Psoas muscle (tissue), 7 donors: ENCODE measurements at regions not wholly inside any gene's neighbourhood (a gene's known extent, or its start where the extent isn't known, plus 50 kb on each side); places are given as distances from the start of the nearest gene placed in this dataset.

Source experiments
- ATAC-seq, 4 donors: fragments of 200-7000 bp; cut with Tn5 transposase; one replicate each; pipeline ENCODE4 v1.9.1; 2020; ENCODE audit warnings: moderate library complexity in 3 of 4, mild to moderate bottlenecking in 2 of 4
- DNase-seq, 2 donors: peaks; one replicate each; pipeline ENCODE4 v3.0.0-alpha.2; 2020
- H3K27ac ChIP-seq: fragments of 200-600 bp; one replicate; pipeline ENCODE4 v1.8.0; 2022
- H3K27me3 ChIP-seq, 3 donors: fragments of 200-600 bp in 1 of 3; one replicate each; pipeline versions ENCODE4 v1.6.1 to v1.8.0; 2013 to 2022; ENCODE audit warnings: low read length in 2 of 3, mild to moderate bottlenecking in 2 of 3, moderate library complexity in 1 of 3; ENCODE audit not compliant: insufficient read depth in 3 of 3
- H3K36me3 ChIP-seq, 2 donors: fragments of 200-600 bp in 1 of 2; one replicate each; pipeline versions ENCODE4 v1.6.1 to v1.8.0; 2013 to 2022; ENCODE audit warnings: low read depth in 1 of 2, mild to moderate bottlenecking in 1 of 2, moderate library complexity in 1 of 2; ENCODE audit not compliant: insufficient read depth in 1 of 2
- H3K4me1 ChIP-seq: fragments of 200-600 bp; one replicate; pipeline ENCODE4 v1.8.0; 2022
- H3K4me3 ChIP-seq: fragments of 200-600 bp; one replicate; pipeline ENCODE4 v1.8.0; 2022; ENCODE audit warnings: mild to moderate bottlenecking
- H3K9me3 ChIP-seq: fragments of 200-600 bp; one replicate; pipeline ENCODE4 v1.8.0; 2022
- CTCF ChIP-seq: fragments of 200-600 bp; IDR thresholded peaks from one replicate; pipeline ENCODE4 v1.8.0; 2022; ENCODE audit warnings: antibody characterized with exemption
- WGBS, 3 donors: extraction: QIAGEN DNeasy Blood & Tissue Kit; methylation state at CpG; one replicate each; pipeline versions ENCODE4 v1.1.6 to v1.1.7; 2013; 5-methylcytosine and 5-hydroxymethylcytosine counted together
- intact Hi-C, 2 donors: fragments of 100-400 bp; cut with DNase I; formaldehyde crosslinking; loops; one replicate each; pipeline versions ENCODE4 v1.11.0 to v1.14.2; 2022
- donor health status: healthy with polysubstance abuse.
- donor health status: DM: no; HTN: no; CAD: no; lungs with moderate emphysema.
- donor health status: Bipolar disorder and iron deficiency.
- donor health status: healthy.
- donor health status: DM: yes; HTN: yes; CAD: no.
- donor health status: DM: no; HTN: no; CAD: no.
- donor health status: DM: yes; HTN: yes; CAD: no.

DNA sequence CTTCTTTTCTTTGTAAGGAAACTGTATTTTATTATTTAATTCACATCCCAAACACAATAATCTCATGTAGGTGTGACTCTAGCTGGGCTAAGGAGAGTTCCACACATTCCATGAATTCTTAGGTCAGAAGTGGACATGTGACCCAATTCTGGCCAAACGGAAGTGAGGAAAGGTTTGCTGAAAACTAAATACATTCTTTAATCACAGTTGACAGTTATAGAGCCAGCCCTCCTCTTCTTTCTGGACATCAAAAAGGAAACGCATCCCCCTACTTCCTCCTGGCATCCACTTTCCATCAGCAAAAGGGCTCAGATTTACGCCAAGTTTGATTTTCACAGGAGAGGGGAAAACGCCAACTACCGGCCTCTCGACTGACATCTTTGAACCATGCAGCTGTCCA lies 774.4 kb upstream of the POM121L12 start:
- no peak overlapping the region for H3K27ac ChIP-seq
- no peaks in the 10 kb centered on the region for H3K36me3 ChIP-seq
- no peak for TF ChIP-seq CTCF
- H3K4me1 ChIP-seq, result no peaks in the 10 kb centered on the region
- no peak for ATAC-seq
- no peak overlapping the region for H3K4me3 ChIP-seq
- H3K9me3 ChIP-seq, result no peaks in the 10 kb centered on the region
- no peak for DNase-seq
- 29 to 47% (median 46%) methylated on average over 6 of the region's 6 CpGs for WGBS, 3 donors
- H3K27me3 ChIP-seq, result no peaks in the 10 kb centered on the region
- intact Hi-C loops, result no loop called here

- H3K4me1 ChIP-seq, result no peaks in the 10 kb centered on the region
- no peak for TF ChIP-seq CTCF
- H3K9me3 ChIP-seq, result no peaks in the 10 kb centered on the region
- 71 to 76% (median 76%) methylated on average over 6 of the region's 6 CpGs for WGBS, 3 donors
- H3K36me3 ChIP-seq, result no peaks in the 10 kb centered on the region
- no peaks in the 10 kb centered on the region for H3K27me3 ChIP-seq
- DNase-seq, result no peak
- intact Hi-C loops, result no loop called here
- no peak overlapping the region for H3K27ac ChIP-seq
- H3K4me3 ChIP-seq, result no peak overlapping the region
- ATAC-seq, result no peak
These were observed 775.3 kb upstream of the POM121L12 start for GRCh38 chr7:52260046-52260665.

DNA sequence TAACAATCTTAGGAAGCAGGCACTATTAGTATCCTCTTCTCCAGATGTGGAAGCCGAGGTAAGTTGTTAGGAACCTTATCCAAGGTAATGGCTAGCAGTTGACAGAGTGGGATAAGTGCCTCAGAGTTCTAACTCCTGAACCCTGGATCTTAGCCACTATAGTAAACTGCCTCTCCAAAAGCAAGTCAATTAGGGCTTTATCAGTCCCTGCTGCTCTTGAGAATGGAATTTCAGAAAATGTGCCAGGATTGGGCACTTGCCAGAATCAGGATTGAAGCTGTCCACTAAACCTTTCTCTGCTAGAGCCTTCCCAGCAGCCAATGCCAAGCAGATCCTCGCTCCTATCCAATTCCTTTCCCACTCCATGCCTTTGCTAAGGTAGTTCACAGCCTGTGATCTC lies 777.5 kb upstream of the POM121L12 start:
- Histone ChIP-seq H3K27ac (no peak overlapping the region), H3K4me3 (no peak overlapping the region), H3K9me3 (no peaks in the 10 kb centered on the region), H3K36me3 (no peaks in the 10 kb centered on the region), H3K4me1 (no peaks in the 10 kb centered on the region), H3K27me3 (no peaks in the 10 kb centered on the region)
- DNase-seq (no peak), ATAC-seq (no peak)
- intact Hi-C loops, result no loop called here
- TF ChIP-seq CTCF, result no peak
- WGBS, 3 donors, result 33 to 41% (median 35%) methylated on average over 2 of the region's 2 CpGs

DNA sequence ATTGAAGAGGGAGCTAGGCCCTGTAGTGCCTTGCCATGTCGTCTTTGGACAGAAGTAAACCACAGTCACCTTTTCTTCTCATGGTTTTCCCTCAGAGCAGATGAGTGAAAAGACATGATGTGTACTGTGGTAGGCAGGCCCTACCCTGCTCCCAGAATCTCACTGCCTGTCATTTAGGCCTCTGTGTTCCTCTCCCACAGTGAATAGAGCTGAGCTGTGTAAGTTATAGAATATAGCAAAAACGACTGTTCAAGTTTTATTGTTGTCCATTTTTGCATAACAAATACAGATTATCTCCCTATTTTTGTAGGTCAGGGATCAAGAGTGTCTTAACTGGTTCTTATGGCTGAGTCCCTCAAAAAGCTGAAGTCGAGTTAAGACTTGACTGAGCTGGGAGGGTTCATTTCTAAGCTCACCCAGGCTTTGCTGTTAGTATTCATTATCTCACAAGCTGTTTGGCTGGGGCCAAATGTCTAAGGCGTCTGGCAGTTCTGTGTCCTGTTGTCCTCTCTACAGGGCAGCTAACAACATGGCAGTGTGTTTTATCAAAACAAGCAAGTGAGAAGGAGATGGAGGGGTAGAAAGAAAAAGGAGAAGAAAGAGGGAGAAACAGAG lies 780.9 kb upstream of the POM121L12 start:
- Histone ChIP-seq H3K4me3 (no peak overlapping the region), H3K27ac (no peak overlapping the region), H3K4me1 (no peaks in the 10 kb centered on the region), H3K9me3 (no peaks in the 10 kb centered on the region), H3K27me3 (no peaks in the 10 kb centered on the region), H3K36me3 (no peaks in the 10 kb centered on the region)
- DNase-seq (no peak), ATAC-seq (no peak)
- WGBS, 3 donors, result 46 to 56% (median 51%) methylated on average over 4 of the region's 4 CpGs
- intact Hi-C loops, result no loop called here
- no peak for TF ChIP-seq CTCF

DNA sequence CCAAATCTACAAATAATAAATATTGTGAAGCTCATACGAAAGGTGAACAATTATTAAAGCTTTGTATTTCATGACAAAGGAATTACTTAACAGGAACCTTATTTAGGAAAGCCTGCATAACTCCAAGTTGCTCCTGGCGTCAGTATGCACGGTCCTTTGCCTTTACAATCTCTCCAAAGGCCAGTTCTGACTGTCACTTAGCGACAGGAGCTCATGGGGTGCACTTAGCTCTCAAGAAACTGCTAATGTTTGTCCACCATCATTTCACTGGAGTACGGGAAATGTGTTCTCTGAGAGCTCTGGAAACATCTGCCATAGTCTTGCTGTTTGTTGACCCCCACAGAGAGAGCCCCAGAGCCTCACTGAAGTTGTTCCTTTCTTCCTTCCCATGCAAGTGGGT lies 781.5 kb upstream of the POM121L12 start:
- 57 to 71% (median 60%) methylated on average over 5 of the region's 5 CpGs for WGBS, 3 donors
- DNase-seq, result no peak

More for the DNA sequence above, 781.5 kb upstream of the POM121L12 start:
- ATAC-seq, result no peak
- Histone ChIP-seq H3K27ac (no peak overlapping the region), H3K4me3 (no peak overlapping the region), H3K4me1 (no peaks in the 10 kb centered on the region), H3K9me3 (no peaks in the 10 kb centered on the region), H3K27me3 (no peaks in the 10 kb centered on the region), H3K36me3 (no peaks in the 10 kb centered on the region)
- intact Hi-C loops, result no loop called here
- TF ChIP-seq CTCF, result no peak
